GM19043 (cell line): ENCODE measurements at regions not wholly inside any gene's neighbourhood (a gene's known extent, or its start where the extent isn't known, plus 50 kb on each side); places are given as distances from the start of the nearest gene placed in this dataset.

Experiments
- ATAC-seq: cut with Tn5 transposase; IDR thresholded peaks from one replicate; pipeline ENCODE4 v1.9.1; 2021; ENCODE audit warnings: low read depth; ENCODE audit not compliant: unreplicated experiment

GRCh38 chr6:19434065-19434464 lies 403.1 kb upstream of the ID4 start:
- no peak for ATAC-seq

DNA sequence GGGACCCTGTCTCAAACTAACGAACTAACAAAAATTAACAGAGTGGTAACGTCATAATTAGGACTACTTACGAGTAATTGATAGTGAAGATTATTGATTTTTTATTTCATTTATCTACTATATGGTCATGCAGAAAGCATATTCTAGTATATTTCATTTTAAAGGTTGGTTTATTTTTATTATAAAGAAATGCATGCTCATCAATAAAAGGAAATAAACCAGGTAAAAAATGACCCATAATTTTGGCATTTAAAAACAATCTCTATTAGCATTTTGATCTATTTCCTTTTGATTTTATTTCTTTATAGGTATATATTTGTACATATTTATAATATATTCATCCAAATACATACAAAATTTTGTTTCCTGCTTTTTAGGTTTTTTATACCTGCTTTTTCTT lies 401.4 kb upstream of the ID4 start:
- no peak for ATAC-seq

GRCh38 chr6:19438566-19439353 lies 398.4 kb upstream of the ID4 start:
- no peak for ATAC-seq

GRCh38 chr6:19440531-19440930 lies 396.6 kb upstream of the ID4 start:
- no peak for ATAC-seq

DNA sequence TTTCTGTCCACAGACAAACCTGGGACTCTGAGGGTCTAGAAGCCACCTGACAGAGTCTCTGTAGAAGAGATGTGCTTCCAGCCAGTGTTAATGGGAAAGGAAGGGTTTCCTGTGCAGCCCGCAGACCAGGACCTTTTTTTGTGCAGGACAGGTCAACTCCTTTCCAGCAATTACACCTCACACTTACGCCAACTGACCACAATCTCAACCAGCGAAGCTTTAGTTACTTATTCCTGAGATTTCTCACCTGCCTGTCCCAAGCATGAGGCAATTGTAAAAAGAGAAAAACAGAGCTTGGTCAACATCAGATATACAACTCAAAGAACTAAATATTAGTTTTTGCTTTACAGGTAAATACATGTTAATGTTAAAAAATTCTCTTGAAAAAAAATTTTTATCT lies 393.8 kb upstream of the ID4 start:
- ATAC-seq = no peak

- no peak for ATAC-seq
These were observed 393.1 kb upstream of the ID4 start for GRCh38 chr6:19444041-19444440.

GRCh38 chr6:19444481-19444880 lies 392.7 kb upstream of the ID4 start:
- no peak for ATAC-seq

- no peak for ATAC-seq
These were observed 390.6 kb upstream of the ID4 start for GRCh38 chr6:19446570-19446969.

DNA sequence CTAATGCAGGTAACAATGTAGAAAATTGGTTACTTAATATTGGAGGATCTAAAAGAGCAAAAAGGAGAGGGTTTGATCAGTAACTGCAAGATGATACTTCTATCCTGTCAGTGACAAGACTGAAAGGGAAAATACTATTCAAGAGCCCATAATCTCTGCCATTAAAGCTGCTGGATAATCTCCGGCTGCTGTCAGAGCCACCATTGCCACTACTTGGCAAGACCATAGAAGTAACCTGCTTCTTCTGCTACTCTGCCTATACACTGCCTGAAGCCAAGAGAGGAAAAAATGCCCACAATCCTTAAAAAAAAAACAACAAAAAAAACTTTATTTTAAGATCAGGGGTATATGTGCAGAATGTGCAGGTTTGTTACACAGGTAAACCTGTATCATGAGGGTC lies 386.5 kb upstream of the ID4 start:
- ATAC-seq = no peak

- no peak for ATAC-seq
These were observed 384.7 kb upstream of the ID4 start for GRCh38 chr6:19452495-19452894.

GRCh38 chr6:19454001-19454720 lies 383.0 kb upstream of the ID4 start:
- no peak for ATAC-seq

DNA sequence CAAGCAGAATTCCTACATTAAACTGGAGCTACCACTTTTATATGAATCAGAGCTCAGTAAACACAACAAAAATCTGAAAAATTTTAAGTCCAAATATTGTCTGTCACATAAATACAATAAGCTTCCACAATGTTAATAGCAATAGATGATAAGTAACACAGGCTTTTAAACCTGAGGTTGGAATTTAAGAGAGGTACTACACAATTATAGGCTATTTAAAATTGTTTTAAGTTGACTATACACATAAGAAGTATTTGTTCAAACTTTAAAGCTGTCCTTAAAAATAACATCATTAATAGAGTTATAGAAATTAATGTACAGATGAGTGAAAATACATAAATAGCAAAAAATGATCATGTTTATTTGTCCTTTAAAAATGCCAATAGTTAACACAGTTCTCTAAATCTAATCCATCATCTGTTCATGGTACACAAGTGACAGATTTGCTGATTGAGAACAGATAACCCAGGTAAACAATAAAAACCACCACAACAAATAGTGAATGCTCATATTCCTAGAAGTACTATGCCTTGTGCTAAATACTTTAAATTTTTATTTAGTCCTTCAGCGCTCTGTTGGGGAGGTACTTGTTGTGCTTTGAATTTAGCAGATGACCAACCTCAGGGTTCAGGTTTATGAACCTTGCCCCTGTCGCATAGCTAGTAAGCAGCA lies 382.3 kb upstream of the ID4 start:
- no peak for ATAC-seq

GRCh38 chr6:19463250-19463649 lies 373.9 kb upstream of the ID4 start:
- no peak for ATAC-seq

DNA sequence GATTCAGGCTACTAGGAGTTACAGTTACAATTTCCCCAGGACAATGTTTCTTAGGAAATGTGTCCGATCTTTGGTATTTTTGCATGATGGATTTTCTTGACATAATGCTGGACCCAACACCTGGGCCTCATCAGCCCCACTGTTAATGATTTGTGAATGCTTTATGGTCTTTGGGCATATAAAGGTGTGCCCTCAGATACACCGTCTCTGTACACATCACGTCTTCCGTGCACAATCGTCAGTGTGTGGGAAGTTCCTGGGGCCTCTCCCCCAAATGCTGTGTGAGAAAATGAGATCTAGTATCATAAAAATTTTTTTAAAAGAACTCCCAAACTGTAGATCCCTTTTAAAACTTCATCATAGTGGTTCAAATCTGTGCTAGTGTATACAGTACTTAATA lies 373.2 kb upstream of the ID4 start:
- ATAC-seq = no peak

- no peak for ATAC-seq
These were observed 371.9 kb upstream of the ID4 start for GRCh38 chr6:19465256-19465655.

- ATAC-seq = no peak
These were observed 371.4 kb upstream of the ID4 start for GRCh38 chr6:19465760-19466159.

DNA sequence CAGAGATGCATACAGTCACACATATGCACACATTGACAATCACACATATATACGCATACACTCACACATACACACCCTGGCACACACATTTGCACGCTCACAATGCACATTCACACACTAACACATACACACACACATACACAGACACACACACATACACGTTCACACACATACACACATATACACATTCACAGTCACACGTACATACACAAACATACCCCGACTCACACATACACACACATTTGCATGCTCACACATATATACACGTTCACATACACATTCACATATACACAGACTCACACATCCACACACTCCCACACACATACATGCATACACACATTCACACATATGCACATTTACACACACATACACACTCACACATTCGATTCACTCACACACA lies 366.8 kb upstream of the ID4 start:
- no peak for ATAC-seq

- ATAC-seq = no peak
These were observed 365.0 kb upstream of the ID4 start for GRCh38 chr6:19472153-19472552.

GRCh38 chr6:19472850-19473249 lies 364.3 kb upstream of the ID4 start:
- no peak for ATAC-seq

DNA sequence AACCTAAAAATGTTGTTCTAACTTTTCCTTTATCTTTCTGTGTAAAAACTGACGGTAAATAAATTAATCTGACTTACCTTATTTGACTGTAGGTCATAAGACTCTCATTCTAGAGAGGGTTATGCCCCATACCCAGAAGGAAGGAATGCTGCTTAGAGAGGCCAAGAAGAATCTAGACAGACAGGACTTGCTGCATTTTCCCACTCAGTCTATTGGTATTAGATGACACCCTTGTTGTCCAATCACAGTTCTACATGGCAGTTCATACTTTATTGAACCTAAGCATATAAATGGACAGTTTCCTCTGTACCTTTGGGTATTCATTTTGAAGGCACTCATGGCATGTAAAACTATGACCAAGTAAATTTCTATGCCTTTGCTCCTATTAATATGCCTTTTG lies 359.6 kb upstream of the ID4 start:
- no peak for ATAC-seq

DNA sequence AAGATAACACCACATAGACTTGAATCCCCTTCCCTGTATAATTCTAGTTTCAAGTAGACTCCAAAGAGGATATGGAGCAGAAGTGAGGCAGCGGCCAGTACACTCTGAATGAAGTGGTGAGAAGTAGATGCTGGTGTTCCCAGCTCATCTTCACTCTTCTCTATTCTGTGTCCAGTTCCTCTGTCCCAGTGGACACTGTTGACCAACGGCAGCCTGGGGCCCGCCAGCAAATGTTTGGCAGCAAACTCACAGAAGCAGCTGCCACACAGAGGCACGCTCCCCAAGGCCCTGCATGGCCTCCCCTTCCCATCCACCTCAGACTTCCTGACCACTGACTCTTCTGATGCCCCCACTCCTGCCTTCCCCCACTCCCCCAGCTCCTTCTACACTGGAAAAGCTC lies 358.9 kb upstream of the ID4 start:
- ATAC-seq = no peak

DNA sequence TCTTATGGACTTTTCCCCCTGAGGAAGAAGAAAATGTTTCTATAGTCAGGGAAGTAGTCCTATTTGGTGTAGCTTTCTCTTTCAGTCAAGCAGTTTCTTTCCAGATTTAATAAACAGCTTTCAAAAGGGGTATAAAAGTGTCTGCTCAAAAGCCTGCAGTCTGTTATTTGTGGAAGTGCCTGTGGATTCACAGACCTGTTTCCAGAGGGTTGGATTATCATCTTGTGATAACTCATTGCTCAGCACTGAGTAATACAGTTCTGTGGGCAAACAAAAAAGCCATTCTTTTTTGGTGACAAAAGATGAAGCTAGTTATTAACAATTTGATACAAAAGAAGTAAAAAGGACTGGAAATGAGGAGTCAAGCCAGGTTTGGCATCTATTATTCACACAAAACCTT lies 358.2 kb upstream of the ID4 start:
- ATAC-seq = no peak
